Natural killer cell (primary cell): ENCODE measurements at regions not wholly inside any gene's neighbourhood (a gene's known extent, or its start where the extent isn't known, plus 50 kb on each side); places are given as distances from the start of the nearest gene placed in this dataset.

Experiments used
- ATAC-seq, 3 donors: fragments of 150-1000 bp in 2 of 3; fragments of 200-7000 bp in 1 of 3; cut with Tn5 transposase; 1 replicate in 1 of 3; 2 replicates in 2 of 3; pipeline ENCODE4 v1.10.0; 2021; ENCODE audit warnings: mild to moderate bottlenecking in 2 of 3, moderate library complexity in 2 of 3
- DNase-seq, 2 donors: peaks; one replicate each; pipeline versions ENCODE4 v3.0.0 to v3.0.0-alpha.2; 2013 to 2021; ENCODE audit warnings: mixed read lengths in 1 of 2
- H3K27ac ChIP-seq: one replicate; pipeline ENCODE4 v1.5.1; 2013; ENCODE audit warnings: mild to moderate bottlenecking, low read length
- H3K27me3 ChIP-seq: one replicate; pipeline ENCODE4 v1.6.1; 2013; ENCODE audit warnings: low read length; ENCODE audit not compliant: control insufficient read depth, insufficient read depth
- H3K36me3 ChIP-seq: one replicate; pipeline ENCODE4 v1.6.1; 2013; ENCODE audit warnings: low read length; ENCODE audit not compliant: control insufficient read depth, insufficient read depth
- H3K4me1 ChIP-seq: one replicate; pipeline ENCODE4 v1.6.1; 2013; ENCODE audit warnings: low read length; ENCODE audit not compliant: control insufficient read depth, insufficient read depth
- H3K4me3 ChIP-seq: one replicate; pipeline ENCODE4 v1.5.1; 2013; ENCODE audit warnings: low read length
- H3K9me3 ChIP-seq: one replicate; pipeline ENCODE4 v1.6.1; 2013; ENCODE audit warnings: low read length; ENCODE audit not compliant: control insufficient read depth, insufficient read depth
- H3K27ac Mint-ChIP-seq, 2 donors: one replicate each; pipeline ENCODE4 v1.8.0; 2022; ENCODE audit warnings: mild to moderate bottlenecking in 2 of 2, mixed read lengths in 2 of 2, moderate library complexity in 1 of 2
- H3K27me3 Mint-ChIP-seq, 2 donors: one replicate each; pipeline ENCODE4 v1.8.0; 2022; ENCODE audit warnings: low read depth in 2 of 2, mixed read lengths in 2 of 2
- H3K36me3 Mint-ChIP-seq: one replicate; pipeline ENCODE4 v1.8.0; 2022; ENCODE audit warnings: mixed read lengths
- H3K4me1 Mint-ChIP-seq, 2 donors: one replicate each; pipeline ENCODE4 v1.8.0; 2022; ENCODE audit warnings: mixed read lengths in 2 of 2
- H3K4me3 Mint-ChIP-seq: one replicate; pipeline ENCODE4 v1.8.0; 2022; ENCODE audit warnings: mild to moderate bottlenecking, moderate library complexity, mixed read lengths
- H3K9me3 Mint-ChIP-seq, 2 donors: one replicate each; pipeline ENCODE4 v1.8.0; 2022; ENCODE audit warnings: mixed read lengths in 2 of 2
- WGBS: methylation state at CpG from one replicate; pipeline ENCODE4 v1.1.7; 2013; ENCODE audit warnings: missing lambda C conversion rate; ENCODE audit not compliant: insufficient coverage; 5-methylcytosine and 5-hydroxymethylcytosine counted together
- intact Hi-C: fragments of 100-400 bp; cut with micrococcal nuclease; formaldehyde crosslinking; loops from one replicate; pipeline ENCODE4 v1.14.2; 2022
- TF ChIP-seq, protein P1 (sequence below): fragments of 200-600 bp; IDR thresholded peaks from one replicate; pipeline ENCODE4 v1.8.0; 2022; ENCODE audit warnings: antibody characterized with exemption

DNA sequence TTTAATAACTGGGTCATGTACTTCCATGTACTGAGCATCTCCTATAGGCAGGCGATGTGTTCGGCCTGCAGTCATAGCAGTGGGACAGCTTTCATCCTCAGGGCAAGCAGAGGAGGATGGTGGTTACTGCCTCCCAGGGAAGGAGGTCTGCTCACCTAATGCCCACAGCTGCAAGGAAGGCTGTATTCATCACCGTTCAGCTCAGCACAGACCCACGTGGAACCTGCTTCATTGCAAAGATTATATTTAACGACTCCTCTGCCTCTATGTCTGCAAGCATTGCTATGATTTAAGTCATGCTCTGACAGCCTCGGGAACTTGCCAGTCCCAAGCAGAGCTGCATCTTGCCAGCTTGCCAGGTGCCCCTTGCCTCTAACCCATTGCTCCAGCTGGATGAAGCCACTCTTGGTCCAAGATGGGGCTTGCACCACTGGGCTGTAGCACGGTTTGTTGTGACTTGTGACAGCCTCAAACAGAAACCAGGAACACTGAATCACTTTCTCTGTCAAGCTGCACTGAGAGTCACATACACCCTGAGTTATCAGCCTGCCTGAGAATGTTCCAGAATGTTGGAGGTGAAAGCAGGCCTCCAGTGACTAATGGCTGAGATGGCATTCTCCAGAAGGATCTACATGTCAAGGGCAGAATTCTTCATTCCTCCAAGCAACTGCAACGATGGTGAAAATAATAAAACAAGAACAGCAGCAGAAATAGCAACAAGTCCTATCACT lies 651.1 kb upstream of the ID2 start:
- no peak overlapping the region for H3K4me3 Mint-ChIP-seq

DNA sequence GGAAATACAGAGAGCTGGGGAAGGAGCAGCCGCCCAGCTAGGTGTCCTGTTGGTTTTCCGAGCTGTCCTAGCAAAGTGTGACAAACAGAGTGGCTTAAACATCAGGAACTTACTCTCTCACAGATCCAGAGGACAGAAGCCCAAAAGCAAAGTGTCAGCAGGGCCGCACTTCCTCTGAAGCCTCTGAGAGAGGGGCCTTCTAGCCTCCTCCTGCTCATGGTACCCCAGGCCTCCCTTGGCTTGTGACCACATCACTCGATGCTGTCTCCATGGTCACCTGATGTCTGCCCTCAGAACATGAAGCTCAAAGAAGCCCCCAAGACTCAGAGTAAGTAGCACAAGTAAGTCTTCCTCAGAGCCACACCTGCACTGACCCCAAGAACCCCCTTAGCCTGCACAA lies 650.5 kb upstream of the ID2 start:
- Histone ChIP-seq H3K4me1 (peaks cover 5% of the 10 kb centered on the region), H3K36me3 (no peaks in the 10 kb centered on the region), H3K27ac (no peak overlapping the region), H3K4me3 (no peak overlapping the region), H3K9me3 (no peaks in the 10 kb centered on the region), H3K27me3 (no peaks in the 10 kb centered on the region)
- WGBS, result 88% methylated on average over 4 of the region's 4 CpGs
- TF ChIP-seq, protein P1, sequence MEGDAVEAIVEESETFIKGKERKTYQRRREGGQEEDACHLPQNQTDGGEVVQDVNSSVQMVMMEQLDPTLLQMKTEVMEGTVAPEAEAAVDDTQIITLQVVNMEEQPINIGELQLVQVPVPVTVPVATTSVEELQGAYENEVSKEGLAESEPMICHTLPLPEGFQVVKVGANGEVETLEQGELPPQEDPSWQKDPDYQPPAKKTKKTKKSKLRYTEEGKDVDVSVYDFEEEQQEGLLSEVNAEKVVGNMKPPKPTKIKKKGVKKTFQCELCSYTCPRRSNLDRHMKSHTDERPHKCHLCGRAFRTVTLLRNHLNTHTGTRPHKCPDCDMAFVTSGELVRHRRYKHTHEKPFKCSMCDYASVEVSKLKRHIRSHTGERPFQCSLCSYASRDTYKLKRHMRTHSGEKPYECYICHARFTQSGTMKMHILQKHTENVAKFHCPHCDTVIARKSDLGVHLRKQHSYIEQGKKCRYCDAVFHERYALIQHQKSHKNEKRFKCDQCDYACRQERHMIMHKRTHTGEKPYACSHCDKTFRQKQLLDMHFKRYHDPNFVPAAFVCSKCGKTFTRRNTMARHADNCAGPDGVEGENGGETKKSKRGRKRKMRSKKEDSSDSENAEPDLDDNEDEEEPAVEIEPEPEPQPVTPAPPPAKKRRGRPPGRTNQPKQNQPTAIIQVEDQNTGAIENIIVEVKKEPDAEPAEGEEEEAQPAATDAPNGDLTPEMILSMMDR, result no peak
- intact Hi-C loops, result no loop called here
- ATAC-seq (no peak), DNase-seq (no peak)
- peaks cover 1 to 6% of the 10 kb centered on the region in 2 donors for H3K4me1 Mint-ChIP-seq
- no peaks in the 10 kb centered on the region for H3K36me3 Mint-ChIP-seq
- H3K27ac Mint-ChIP-seq, result no peak overlapping the region
- no peaks in the 10 kb centered on the region for H3K9me3 Mint-ChIP-seq
- H3K4me3 Mint-ChIP-seq, result no peak overlapping the region
- H3K27me3 Mint-ChIP-seq, result no peaks in the 10 kb centered on the region

More for the DNA sequence above, 651.1 kb upstream of the ID2 start:
- H3K4me1 Mint-ChIP-seq, result peaks cover 8 to 12% of the 10 kb centered on the region in 2 donors
- no peak overlapping the region for H3K27ac ChIP-seq
- H3K36me3 ChIP-seq, result no peaks in the 10 kb centered on the region
- no peaks in the 10 kb centered on the region for H3K9me3 ChIP-seq
- no peaks in the 10 kb centered on the region for H3K36me3 Mint-ChIP-seq
- DNase-seq (no peak), ATAC-seq (no peak)
- no peaks in the 10 kb centered on the region for H3K27me3 ChIP-seq
- TF ChIP-seq, protein P1, result no peak
- intact Hi-C loops, result no loop called here
- WGBS, result 77% methylated on average over 8 of the region's 8 CpGs
- no peaks in the 10 kb centered on the region for H3K27me3 Mint-ChIP-seq
- H3K4me1 ChIP-seq, result peaks cover 5% of the 10 kb centered on the region
- no peaks in the 10 kb centered on the region for H3K9me3 Mint-ChIP-seq
- no peak overlapping the region for H3K4me3 ChIP-seq
- H3K27ac Mint-ChIP-seq, result no peak overlapping the region

DNA sequence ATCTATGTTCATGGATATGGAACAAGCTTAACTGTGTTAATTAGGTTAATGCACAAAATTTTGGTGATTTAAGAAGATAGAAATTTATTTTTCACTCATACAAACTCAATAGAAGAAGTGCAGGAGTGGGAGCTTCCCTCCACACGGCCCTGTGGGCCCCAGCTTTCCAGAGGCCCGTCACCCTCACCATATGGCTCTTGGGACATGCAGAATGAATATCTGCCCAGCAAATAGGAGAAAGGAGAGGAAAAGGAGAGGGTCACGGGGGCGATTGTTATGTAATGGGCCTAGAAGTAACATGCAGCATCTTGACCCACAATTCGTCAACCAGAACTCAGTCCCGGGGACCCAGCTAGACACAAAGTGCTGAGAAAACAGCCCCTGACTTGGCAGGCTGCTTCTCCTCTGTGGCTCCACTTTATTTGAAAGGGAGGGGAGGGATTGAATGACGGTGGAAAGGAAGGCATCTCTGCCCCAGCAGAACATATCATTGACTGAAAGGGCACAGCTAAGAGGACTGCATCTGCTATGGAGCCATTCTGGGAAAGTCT lies 648.2 kb upstream of the ID2 start:
- TF ChIP-seq, protein P1, result no peak
- H3K9me3 Mint-ChIP-seq, result no peaks in the 10 kb centered on the region
- Histone ChIP-seq H3K27me3 (no peaks in the 10 kb centered on the region), H3K27ac (no peak overlapping the region), H3K9me3 (no peaks in the 10 kb centered on the region), H3K36me3 (no peaks in the 10 kb centered on the region), H3K4me3 (no peak overlapping the region), H3K4me1 (peaks cover 5% of the 10 kb centered on the region)
- H3K4me1 Mint-ChIP-seq, result peaks cover 9 to 15% of the 10 kb centered on the region in 2 donors
- intact Hi-C loops, result no loop called here
- no peaks in the 10 kb centered on the region for H3K36me3 Mint-ChIP-seq
- ATAC-seq (no peak), DNase-seq (no peak)
- H3K27me3 Mint-ChIP-seq, result no peaks in the 10 kb centered on the region
- no peak overlapping the region for H3K27ac Mint-ChIP-seq
- no peak overlapping the region for H3K4me3 Mint-ChIP-seq
- WGBS, result 93% methylated on average over 6 of the region's 7 CpGs

DNA sequence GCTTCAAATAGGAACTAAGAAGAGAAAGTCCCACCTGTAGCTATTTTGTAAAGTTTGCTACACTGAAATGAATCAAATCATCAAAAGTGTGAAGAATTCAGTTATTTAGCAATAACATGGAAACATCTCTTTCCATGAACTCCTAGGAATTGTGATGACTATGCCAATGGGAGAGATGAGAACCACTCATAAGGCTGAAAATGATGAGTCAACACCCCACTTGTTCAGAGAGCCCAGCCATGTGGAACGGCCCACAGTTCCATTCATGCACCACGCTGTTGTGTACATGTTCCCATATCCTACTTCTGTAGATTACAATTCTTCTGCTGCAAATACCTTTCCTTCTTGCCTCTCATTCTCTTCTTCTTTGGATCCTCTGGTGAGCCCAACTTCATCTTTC lies 645.5 kb upstream of the ID2 start:
- no peaks in the 10 kb centered on the region for H3K36me3 ChIP-seq
- no peak for ATAC-seq
- no peak overlapping the region for H3K4me3 Mint-ChIP-seq

More for the DNA sequence above, 645.5 kb upstream of the ID2 start:
- intact Hi-C loops, result no loop called here
- Mint-ChIP-seq H3K9me3 (no peaks in the 10 kb centered on the region), H3K27me3 (no peaks in the 10 kb centered on the region), H3K27ac (no peak overlapping the region), H3K4me1 (peaks cover 20 to 27% of the 10 kb centered on the region in 2 donors), H3K36me3 (no peaks in the 10 kb centered on the region)
- no peak overlapping the region for H3K27ac ChIP-seq
- TF ChIP-seq, protein P1, result no peak
- H3K4me3 ChIP-seq, result no peak overlapping the region
- 92% methylated on average over 2 of the region's 2 CpGs for WGBS
- no peaks in the 10 kb centered on the region for H3K9me3 ChIP-seq
- H3K4me1 ChIP-seq, result peaks cover 5% of the 10 kb centered on the region
- no peak for DNase-seq
- no peaks in the 10 kb centered on the region for H3K27me3 ChIP-seq
